ENCODE measurements at regions not wholly inside any gene's neighbourhood (a gene's known extent, or its start where the extent isn't known, plus 50 kb on each side); places are given as distances from the start of the nearest gene placed in this dataset.

DNA sequence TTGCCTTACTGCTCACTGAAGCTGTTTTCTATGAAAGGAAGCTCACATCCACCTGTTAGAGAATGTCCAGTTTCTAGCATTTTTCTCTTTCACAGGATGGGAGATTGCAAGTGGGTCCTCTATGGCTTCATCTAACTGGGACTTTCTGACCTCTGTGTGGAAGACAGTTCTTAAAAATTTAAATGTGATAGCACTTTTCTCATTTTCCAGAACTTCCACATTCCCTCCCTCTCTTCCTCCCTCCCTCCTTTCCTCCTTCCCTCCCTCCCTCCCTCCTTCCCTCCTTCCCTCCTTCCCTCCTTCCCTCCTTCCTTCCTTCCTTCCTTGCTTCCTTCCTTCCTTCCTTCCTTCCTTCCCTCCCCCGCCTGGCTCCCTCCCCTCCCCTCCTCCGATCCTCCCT is 291.1 kb downstream of the DOK5 start:
- Histone ChIP-seq H3K9ac (ENCODE audit: extremely low read depth, low read length, poor library complexity, severe bottlenecking) (no peak overlapping the region), H3K4me3 (ENCODE audit: low read length) (no peak overlapping the region), H3K36me3 (ENCODE audit: control insufficient read depth, insufficient read depth, low read length) (no peaks in the 10 kb centered on the region), H3K27me3 (ENCODE audit: control insufficient read depth, insufficient read depth, low read length, poor library complexity, severe bottlenecking) (no peaks in the 10 kb centered on the region), H3K9me3 (ENCODE audit: control insufficient read depth, low read length) (peaks cover 5% of the 10 kb centered on the region), H3K27ac (ENCODE audit: low read depth, low read length) (no peak overlapping the region), H3K4me1 (ENCODE audit: control insufficient read depth, insufficient read depth, low read length) (no peaks in the 10 kb centered on the region)
- Mint-ChIP-seq H3K27ac (no peak overlapping the region), H3K36me3 (ENCODE audit: low read depth) (no peaks in the 10 kb centered on the region), H3K27me3 (ENCODE audit: insufficient read depth) (peaks cover 3% of the 10 kb centered on the region), H3K4me3 (no peak overlapping the region), H3K9me3 (no peaks in the 10 kb centered on the region), H3K4me1 (no peaks in the 10 kb centered on the region)
- DNase-seq, result no peak
- 58% methylated on average over 2 of the region's 2 CpGs; no CpG with 5 or more reads in 1 of the 2 experiments for WGBS, 2 experiments (ENCODE audit: insufficient coverage in 1 of 2, insufficient read length in 1 of 2)
- TF ChIP-seq, protein P1, sequence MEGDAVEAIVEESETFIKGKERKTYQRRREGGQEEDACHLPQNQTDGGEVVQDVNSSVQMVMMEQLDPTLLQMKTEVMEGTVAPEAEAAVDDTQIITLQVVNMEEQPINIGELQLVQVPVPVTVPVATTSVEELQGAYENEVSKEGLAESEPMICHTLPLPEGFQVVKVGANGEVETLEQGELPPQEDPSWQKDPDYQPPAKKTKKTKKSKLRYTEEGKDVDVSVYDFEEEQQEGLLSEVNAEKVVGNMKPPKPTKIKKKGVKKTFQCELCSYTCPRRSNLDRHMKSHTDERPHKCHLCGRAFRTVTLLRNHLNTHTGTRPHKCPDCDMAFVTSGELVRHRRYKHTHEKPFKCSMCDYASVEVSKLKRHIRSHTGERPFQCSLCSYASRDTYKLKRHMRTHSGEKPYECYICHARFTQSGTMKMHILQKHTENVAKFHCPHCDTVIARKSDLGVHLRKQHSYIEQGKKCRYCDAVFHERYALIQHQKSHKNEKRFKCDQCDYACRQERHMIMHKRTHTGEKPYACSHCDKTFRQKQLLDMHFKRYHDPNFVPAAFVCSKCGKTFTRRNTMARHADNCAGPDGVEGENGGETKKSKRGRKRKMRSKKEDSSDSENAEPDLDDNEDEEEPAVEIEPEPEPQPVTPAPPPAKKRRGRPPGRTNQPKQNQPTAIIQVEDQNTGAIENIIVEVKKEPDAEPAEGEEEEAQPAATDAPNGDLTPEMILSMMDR (conservative IDR thresholded peaks at IDR 0.05), result no peak

DNA sequence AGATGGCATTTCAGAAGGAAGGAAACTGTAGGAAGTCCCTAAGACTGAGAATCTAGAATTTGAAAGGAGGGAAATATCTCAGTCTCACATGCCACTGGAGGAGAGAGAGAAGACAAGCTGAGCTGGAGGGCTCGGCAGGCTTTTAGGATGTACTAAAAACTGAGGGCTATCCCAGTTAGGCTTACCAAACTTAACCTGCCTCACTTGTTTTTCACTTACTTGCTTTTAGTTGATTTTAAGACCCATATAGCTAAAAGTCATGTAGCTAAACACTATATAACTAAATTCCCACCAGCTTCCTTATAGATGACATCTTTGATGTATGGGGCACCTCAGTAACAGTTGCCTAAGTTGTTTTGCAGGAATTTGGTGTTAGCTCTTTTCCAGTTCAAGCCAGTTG is 288.0 kb downstream of the DOK5 start:
- H3K9me3 Mint-ChIP-seq, result no peaks in the 10 kb centered on the region

DNA sequence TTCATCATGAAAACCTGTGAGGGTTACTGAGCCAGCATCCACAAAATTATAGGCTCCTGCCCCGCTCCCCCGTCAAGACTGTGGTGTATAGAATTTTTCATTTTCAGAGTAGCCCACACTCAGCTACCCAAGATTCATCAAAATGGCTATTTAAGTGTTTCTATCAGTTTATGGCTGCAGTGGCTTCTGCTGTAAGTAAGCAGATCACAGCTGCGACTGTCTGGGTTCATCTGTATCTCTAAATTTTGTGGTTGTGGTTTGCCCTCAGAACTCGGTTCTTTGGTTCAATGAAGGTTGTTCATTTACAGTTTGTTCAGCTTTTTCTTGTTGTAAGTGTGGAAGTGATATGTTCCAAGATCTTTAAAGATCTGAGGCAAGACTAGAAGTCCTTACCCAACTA is 284.2 kb downstream of the DOK5 start:
- Mint-ChIP-seq H3K36me3 (ENCODE audit: low read depth) (no peaks in the 10 kb centered on the region), H3K9me3 (peaks cover 4% of the 10 kb centered on the region), H3K4me3 (no peak overlapping the region)

More for the DNA sequence above, 288.0 kb downstream of the DOK5 start:
- Histone ChIP-seq H3K9me3 (ENCODE audit: control insufficient read depth, low read length) (peaks cover 10% of the 10 kb centered on the region), H3K27ac (ENCODE audit: low read depth, low read length) (no peak overlapping the region), H3K27me3 (ENCODE audit: control insufficient read depth, insufficient read depth, low read length, poor library complexity, severe bottlenecking) (no peaks in the 10 kb centered on the region), H3K4me1 (ENCODE audit: control insufficient read depth, insufficient read depth, low read length) (no peaks in the 10 kb centered on the region), H3K9ac (ENCODE audit: extremely low read depth, low read length, poor library complexity, severe bottlenecking) (no peak overlapping the region), H3K4me3 (ENCODE audit: low read length) (no peak overlapping the region), H3K36me3 (ENCODE audit: control insufficient read depth, insufficient read depth, low read length) (no peaks in the 10 kb centered on the region)
- TF ChIP-seq, protein P1 (conservative IDR thresholded peaks at IDR 0.05), result no peak
- H3K36me3 Mint-ChIP-seq (ENCODE audit: low read depth), result no peaks in the 10 kb centered on the region
- no peak overlapping the region for H3K4me3 Mint-ChIP-seq
- WGBS, 2 experiments (ENCODE audit: insufficient coverage in 1 of 2, insufficient read length in 1 of 2), result 100% methylated on average over 1 of the region's 1 CpG; no CpG with 5 or more reads in 1 of the 2 experiments
- no peaks in the 10 kb centered on the region for H3K27me3 Mint-ChIP-seq (ENCODE audit: insufficient read depth)
- DNase-seq, result no peak
- H3K27ac Mint-ChIP-seq, result no peak overlapping the region
- H3K4me1 Mint-ChIP-seq, result no peaks in the 10 kb centered on the region

More for the DNA sequence above, 284.2 kb downstream of the DOK5 start:
- Mint-ChIP-seq H3K27ac (no peak overlapping the region), H3K4me1 (no peaks in the 10 kb centered on the region), H3K27me3 (ENCODE audit: insufficient read depth) (no peaks in the 10 kb centered on the region)
- DNase-seq, result no peak
- no peak overlapping the region for H3K4me3 ChIP-seq (ENCODE audit: low read length)
- TF ChIP-seq, protein P1 (conservative IDR thresholded peaks at IDR 0.05), result no peak
- 79 to 100% methylated on average over 1 to 4 of the region's 4 CpGs for WGBS, 2 experiments (ENCODE audit: insufficient coverage in 1 of 2, insufficient read length in 1 of 2)
- peaks cover 10% of the 10 kb centered on the region for H3K9me3 ChIP-seq (ENCODE audit: control insufficient read depth, low read length)
- H3K27me3 ChIP-seq (ENCODE audit: control insufficient read depth, insufficient read depth, low read length, poor library complexity, severe bottlenecking), result no peaks in the 10 kb centered on the region
- H3K9ac ChIP-seq (ENCODE audit: extremely low read depth, low read length, poor library complexity, severe bottlenecking), result no peak overlapping the region
- no peaks in the 10 kb centered on the region for H3K36me3 ChIP-seq (ENCODE audit: control insufficient read depth, insufficient read depth, low read length)
- no peaks in the 10 kb centered on the region for H3K4me1 ChIP-seq (ENCODE audit: control insufficient read depth, insufficient read depth, low read length)
- H3K27ac ChIP-seq (ENCODE audit: low read depth, low read length), result no peak overlapping the region

Measured in endodermal cell (in vitro differentiated cells).